ENCODE measurements at regions not wholly inside any gene's neighbourhood (a gene's known extent, or its start where the extent isn't known, plus 50 kb on each side); places are given as distances from the start of the nearest gene placed in this dataset.

DNA sequence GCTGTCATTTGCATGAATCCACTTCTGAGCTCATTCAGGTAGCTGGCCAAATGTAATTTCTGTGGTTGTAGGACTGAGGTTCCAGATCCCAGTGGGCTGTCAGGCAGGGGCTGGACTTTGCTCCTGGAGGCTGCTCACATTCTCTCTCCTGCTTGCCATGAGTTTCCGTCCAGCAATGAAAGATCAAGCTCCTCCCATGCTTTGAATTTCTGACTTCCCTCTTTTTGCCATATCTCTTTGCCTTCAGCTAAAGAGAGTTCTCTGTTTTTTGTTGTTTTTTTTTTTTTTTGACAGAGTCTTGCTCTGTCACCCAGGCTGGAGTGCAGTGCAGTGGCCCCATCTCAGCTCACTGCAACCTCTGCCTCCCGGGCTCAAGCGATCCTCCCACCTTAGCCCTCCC, 76.9 kb downstream of the ING1 start:
- Histone ChIP-seq H3K4me3 (no peak overlapping the region), H3K27ac (no peak overlapping the region), H3K27me3 (no peaks in the 10 kb centered on the region), H3K9me3 (peaks cover 18 to 39% of the 10 kb centered on the region in 2 donors), H3K36me3 (no peaks in the 10 kb centered on the region), H3K4me1 (no peaks in the 10 kb centered on the region)
- TF ChIP-seq POLR2A (IDR thresholded peaks at IDR 0.05) (no peak), POLR2AphosphoS5 (IDR thresholded peaks at IDR 0.05) (no peak)
- TF ChIP-seq, protein P1, sequence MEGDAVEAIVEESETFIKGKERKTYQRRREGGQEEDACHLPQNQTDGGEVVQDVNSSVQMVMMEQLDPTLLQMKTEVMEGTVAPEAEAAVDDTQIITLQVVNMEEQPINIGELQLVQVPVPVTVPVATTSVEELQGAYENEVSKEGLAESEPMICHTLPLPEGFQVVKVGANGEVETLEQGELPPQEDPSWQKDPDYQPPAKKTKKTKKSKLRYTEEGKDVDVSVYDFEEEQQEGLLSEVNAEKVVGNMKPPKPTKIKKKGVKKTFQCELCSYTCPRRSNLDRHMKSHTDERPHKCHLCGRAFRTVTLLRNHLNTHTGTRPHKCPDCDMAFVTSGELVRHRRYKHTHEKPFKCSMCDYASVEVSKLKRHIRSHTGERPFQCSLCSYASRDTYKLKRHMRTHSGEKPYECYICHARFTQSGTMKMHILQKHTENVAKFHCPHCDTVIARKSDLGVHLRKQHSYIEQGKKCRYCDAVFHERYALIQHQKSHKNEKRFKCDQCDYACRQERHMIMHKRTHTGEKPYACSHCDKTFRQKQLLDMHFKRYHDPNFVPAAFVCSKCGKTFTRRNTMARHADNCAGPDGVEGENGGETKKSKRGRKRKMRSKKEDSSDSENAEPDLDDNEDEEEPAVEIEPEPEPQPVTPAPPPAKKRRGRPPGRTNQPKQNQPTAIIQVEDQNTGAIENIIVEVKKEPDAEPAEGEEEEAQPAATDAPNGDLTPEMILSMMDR (IDR thresholded peaks at IDR 0.05): no peak
- DNase-seq (ENCODE audit: low spot score in 2 of 2): no peak
- intact Hi-C loops (cut with DNase I; ENCODE audit: low total_unique reads): loop anchor here (2.0 kb wide), 1 partner anchor 26 kb away; no protein-coding TSS in a partner anchor

DNA sequence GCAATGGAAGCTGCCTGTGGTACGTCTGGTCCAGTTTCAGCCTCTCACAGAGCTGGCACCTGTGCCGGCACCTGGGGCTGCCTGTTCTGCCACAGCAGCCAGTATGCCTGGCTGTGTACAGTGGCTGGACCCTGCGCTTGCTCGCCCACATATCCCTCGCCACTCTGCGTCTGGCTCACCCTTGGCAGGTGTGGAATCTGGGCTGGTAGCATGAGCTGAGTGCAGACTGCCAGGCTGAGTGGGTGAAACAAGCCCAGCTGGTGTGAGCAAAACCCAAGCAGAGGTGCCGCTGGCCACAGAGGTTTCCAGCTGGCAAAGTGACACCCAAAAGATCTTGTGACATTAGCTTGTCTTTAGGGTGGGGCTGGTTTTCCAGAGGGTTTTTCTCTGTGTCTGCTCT, 80.7 kb downstream of the ING1 start:
- TF ChIP-seq POLR2AphosphoS5 (IDR thresholded peaks at IDR 0.05) (no peak), POLR2A (IDR thresholded peaks at IDR 0.05) (no peak)
- TF ChIP-seq, protein P1 (IDR thresholded peaks at IDR 0.05): no peak
- no peaks in the 10 kb centered on the region for H3K36me3 ChIP-seq
- H3K4me1 ChIP-seq: no peaks in the 10 kb centered on the region
- no peak overlapping the region for H3K4me3 ChIP-seq
- no peak for DNase-seq (ENCODE audit: low spot score in 2 of 2)
- intact Hi-C loops (cut with DNase I; ENCODE audit: low total_unique reads): no loop called here
- no peaks in the 10 kb centered on the region for H3K27me3 ChIP-seq
- no peak overlapping the region for H3K27ac ChIP-seq
- peaks cover 18 to 39% of the 10 kb centered on the region in 2 donors for H3K9me3 ChIP-seq

DNA sequence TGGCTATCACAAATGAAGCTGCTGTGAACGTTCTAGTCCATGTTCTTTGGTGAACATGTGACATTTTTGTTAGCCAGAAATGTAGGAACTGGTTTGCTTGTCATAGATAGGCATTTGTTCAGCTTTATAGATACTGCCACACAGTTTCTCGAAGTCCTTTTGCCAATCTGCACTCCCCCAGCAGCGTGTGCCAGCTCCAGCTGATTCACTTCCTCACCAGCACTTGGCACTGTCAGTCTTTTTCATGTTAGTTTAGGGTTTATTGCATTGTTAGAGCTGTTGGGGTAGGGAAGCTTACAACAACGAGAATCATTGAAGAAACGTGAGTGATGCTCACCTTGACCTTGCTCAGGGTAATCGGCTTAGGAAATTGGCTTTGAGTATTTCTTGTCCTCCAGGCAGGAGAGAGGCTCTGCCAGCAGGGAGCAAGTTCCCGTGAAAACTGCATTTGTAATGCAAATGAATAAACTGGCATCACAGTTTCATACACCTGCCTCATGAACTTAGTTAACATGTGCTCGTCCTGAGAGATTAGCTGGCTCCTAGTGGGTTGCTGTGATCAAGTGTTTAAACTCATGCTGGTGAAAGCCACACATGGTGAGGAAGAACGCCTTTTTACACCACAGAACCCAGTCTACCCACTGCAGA, 83.9 kb downstream of the ING1 start:
- TF ChIP-seq POLR2A (IDR thresholded peaks at IDR 0.05) (no peak), POLR2AphosphoS5 (IDR thresholded peaks at IDR 0.05) (no peak)
- TF ChIP-seq, protein P1 (IDR thresholded peaks at IDR 0.05): no peak
- H3K4me3 ChIP-seq: no peak overlapping the region
- no peak for DNase-seq (ENCODE audit: low spot score in 2 of 2)
- no peak overlapping the region for H3K27ac ChIP-seq
- peaks cover 13 to 17% of the 10 kb centered on the region in 2 donors for H3K9me3 ChIP-seq
- no peaks in the 10 kb centered on the region for H3K4me1 ChIP-seq
- intact Hi-C loops (cut with DNase I; ENCODE audit: low total_unique reads): no loop called here
- peaks cover 0 to 5% of the 10 kb centered on the region in 2 donors for H3K27me3 ChIP-seq
- H3K36me3 ChIP-seq: no peaks in the 10 kb centered on the region

DNA sequence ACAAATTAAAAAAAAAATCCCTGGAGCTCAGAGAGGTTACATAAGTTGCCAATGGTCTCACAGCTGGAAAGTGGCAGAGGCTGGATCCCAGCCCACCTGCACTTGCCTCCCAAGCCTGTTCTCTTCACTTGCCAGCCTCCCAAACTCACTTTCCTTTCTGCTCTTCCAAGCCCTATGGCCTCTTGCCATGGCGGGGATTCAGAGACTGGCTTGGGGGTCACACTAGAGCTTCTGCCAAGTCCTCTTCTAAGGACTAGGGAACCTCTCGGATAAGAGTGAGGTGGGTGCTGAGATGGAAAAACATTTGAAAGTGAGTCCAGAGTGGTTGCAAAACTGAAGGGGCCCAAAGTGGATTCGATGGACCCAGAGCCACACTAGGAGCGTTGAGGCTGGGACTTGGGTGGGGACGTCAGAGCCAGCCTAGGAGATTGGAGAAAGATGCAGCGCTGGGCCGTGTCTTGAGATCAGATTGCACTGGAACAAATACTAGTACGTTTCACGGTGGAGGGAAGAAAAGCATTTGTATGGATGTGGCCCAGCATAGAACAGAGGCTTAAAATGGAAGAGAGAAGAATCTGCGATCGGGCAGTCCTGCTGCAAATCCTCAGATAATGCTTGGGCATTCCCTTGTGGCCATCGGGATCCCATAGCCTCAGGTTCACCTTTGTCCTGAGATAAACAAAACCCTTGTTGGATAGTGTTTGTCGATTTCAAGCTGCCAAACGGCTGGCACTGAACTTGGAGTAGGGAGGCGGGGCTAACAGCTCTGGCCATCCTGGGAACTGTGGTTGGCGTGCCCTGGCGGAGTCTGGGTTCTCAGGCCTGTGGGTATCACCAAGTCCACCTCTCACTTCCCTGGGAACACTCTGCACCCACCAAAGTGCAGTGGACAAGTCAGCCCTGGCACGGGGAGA, 84.8 kb downstream of the ING1 start:
- H3K9me3 ChIP-seq: peaks cover 3 to 7% of the 10 kb centered on the region in 2 donors
- no peak for TF ChIP-seq POLR2AphosphoS5 (IDR thresholded peaks at IDR 0.05)
- TF ChIP-seq, protein P1 (IDR thresholded peaks at IDR 0.05): no peak
- TF ChIP-seq POLR2A (IDR thresholded peaks at IDR 0.05): no peak
- H3K27ac ChIP-seq: peak overlapping the region; percentile 48 to 92
- no peaks in the 10 kb centered on the region for H3K4me1 ChIP-seq
- intact Hi-C loops (cut with DNase I; ENCODE audit: low total_unique reads): no loop called here
- no peak for DNase-seq (ENCODE audit: low spot score in 2 of 2)
- H3K36me3 ChIP-seq: no peaks in the 10 kb centered on the region
- peaks cover 0 to 5% of the 10 kb centered on the region in 2 donors for H3K27me3 ChIP-seq
- H3K4me3 ChIP-seq: no peak overlapping the region
